ENCODE measurements at regions not wholly inside any gene's neighbourhood (a gene's known extent, or its start where the extent isn't known, plus 50 kb on each side); places are given as distances from the start of the nearest gene placed in this dataset.

- TF ChIP-seq CTCF (IDR thresholded peaks at IDR 0.05) (no peak), EZH2 (IDR thresholded peaks at IDR 0.05; ENCODE audit: borderline replicate concordance, insufficient read depth, low read depth, low read length, poor library complexity, severe bottlenecking) (no peak)
Measured at GRCh38 chr9:109868722-109869121, 88.7 kb downstream of the PALM2AKAP2 start.

Data from B cell (primary cell).